ENCODE measurements at regions not wholly inside any gene's neighbourhood (a gene's known extent, or its start where the extent isn't known, plus 50 kb on each side); places are given as distances from the start of the nearest gene placed in this dataset.
A peak's percentile ranks its signal among the peaks of the same experiment; 100 is the strongest.
"Not testable (repeated sequence)": the region's sequence is repeated elsewhere in the genome, so short reads cannot be mapped to it uniquely, and the experiment has no call there.

GRCh38 chr2:58768715-58769080 is 527.6 kb upstream of the FANCL start:
- no peak for DNase-seq (ENCODE audit: low spot score)

GRCh38 chr2:58767828-58768714 is 526.9 kb upstream of the FANCL start:
- DNase-seq (ENCODE audit: low spot score): no peak

- DNase-seq (ENCODE audit: low spot score): no peak
These were observed 523.4 kb upstream of the FANCL start for GRCh38 chr2:58764338-58765104.

GRCh38 chr2:58762176-58762781 is 521.2 kb upstream of the FANCL start:
- DNase-seq (ENCODE audit: low spot score): peak; percentile 91

GRCh38 chr2:58757971-58758370 is 516.8 kb upstream of the FANCL start:
- DNase-seq (ENCODE audit: low spot score): no peak

- no peak for DNase-seq (ENCODE audit: low spot score)
These were observed 515.2 kb upstream of the FANCL start for GRCh38 chr2:58756336-58756735.

GRCh38 chr2:58752507-58752906 is 511.4 kb upstream of the FANCL start:
- DNase-seq (ENCODE audit: low spot score): not testable (repeated sequence)

GRCh38 chr2:58751676-58752075 is 510.6 kb upstream of the FANCL start:
- not testable (repeated sequence) for DNase-seq (ENCODE audit: low spot score)

GRCh38 chr2:58749041-58749440 is 507.9 kb upstream of the FANCL start:
- no peak for DNase-seq (ENCODE audit: low spot score)

- not testable (repeated sequence) for DNase-seq (ENCODE audit: low spot score)
These were observed 504.2 kb upstream of the FANCL start for GRCh38 chr2:58745334-58745733.

- no peak for DNase-seq (ENCODE audit: low spot score)
These were observed 499.3 kb upstream of the FANCL start for GRCh38 chr2:58740426-58740825.

- DNase-seq (ENCODE audit: low spot score): no peak
These were observed 497.9 kb upstream of the FANCL start for GRCh38 chr2:58739033-58739432.

GRCh38 chr2:58734365-58734764 is 493.2 kb upstream of the FANCL start:
- peak; percentile 70 for DNase-seq (ENCODE audit: low spot score)

- DNase-seq (ENCODE audit: low spot score): no peak
These were observed 491.9 kb upstream of the FANCL start for GRCh38 chr2:58732999-58733398.

- no peak for DNase-seq (ENCODE audit: low spot score)
These were observed 490.4 kb upstream of the FANCL start for GRCh38 chr2:58731488-58731869.

GRCh38 chr2:58730764-58731487 is 489.8 kb upstream of the FANCL start:
- DNase-seq (ENCODE audit: low spot score): no peak

GRCh38 chr2:58727981-58728656 is 487.0 kb upstream of the FANCL start:
- no peak for DNase-seq (ENCODE audit: low spot score)

GRCh38 chr2:58721912-58722591 is 480.9 kb upstream of the FANCL start:
- peak; percentile 5 for DNase-seq (ENCODE audit: low spot score)

GRCh38 chr2:58720770-58721697 is 479.9 kb upstream of the FANCL start:
- DNase-seq (ENCODE audit: low spot score): no peak
